Thyroid gland (tissue), 4 donors: ENCODE measurements at regions not wholly inside any gene's neighbourhood (a gene's known extent, or its start where the extent isn't known, plus 50 kb on each side); places are given as distances from the start of the nearest gene placed in this dataset.

Source experiments
- DNase-seq, 2 donors: peaks; one replicate each; pipeline ENCODE4 v3.0.0-alpha.2; 2019
- H3K27ac ChIP-seq, 3 donors: fragments of 200-600 bp; sonication (generic); 1 replicate in 2 of 3; 2 replicates in 1 of 3; pipeline ENCODE4 v1.5.1; 2016 to 2019; ENCODE audit warnings: mild to moderate bottlenecking in 1 of 3, moderate library complexity in 1 of 3
- H3K27me3 ChIP-seq: fragments of 200-600 bp; sonication (generic); one replicate; pipeline ENCODE4 v1.5.1; 2019
- H3K36me3 ChIP-seq, 2 donors: fragments of 200-600 bp; sonication (generic); one replicate each; pipeline ENCODE4 v1.5.1; 2016 to 2019
- H3K4me1 ChIP-seq, 2 donors: fragments of 200-600 bp; sonication (generic); one replicate each; pipeline ENCODE4 v1.5.1; 2017 to 2019
- H3K4me3 ChIP-seq, 3 donors: fragments of 200-600 bp; sonication (generic); replicated peaks in 1 of 3; 1 replicate in 2 of 3; 2 replicates in 1 of 3; pipeline ENCODE4 v1.5.1; 2016; ENCODE audit warnings: mild to moderate bottlenecking in 1 of 3
- H3K9me3 ChIP-seq: fragments of 200-600 bp; sonication (generic); one replicate; pipeline ENCODE4 v1.5.1; 2017
- POLR2A ChIP-seq, 2 donors: fragments of 450-650 bp; IDR thresholded peaks; one replicate each; pipeline ENCODE4 v1.6.1; 2017; ENCODE audit warnings: antibody characterized with exemption in 2 of 2, mild to moderate bottlenecking in 2 of 2, moderate library complexity in 1 of 2
- WGBS, 2 donors: methylation state at CpG; one replicate each; pipeline ENCODE4 v1.1.5; 2017; 5-methylcytosine and 5-hydroxymethylcytosine counted together
- intact Hi-C: fragments of 100-400 bp; cut with DNase I; formaldehyde crosslinking; loops from one replicate; pipeline ENCODE4 v1.15.1; 2023
- TF ChIP-seq, protein P1 (sequence below), 6 experiments: fragments of 200-600 bp in 3 of 6; fragments of 450-650 bp in 3 of 6; sonication (generic) in 3 of 6; IDR thresholded peaks; one replicate each; pipeline ENCODE4 v1.5.1; 2016 to 2019; ENCODE audit warnings: antibody characterized with exemption in 6 of 6, mild to moderate bottlenecking in 2 of 6, inconsistent platforms in 1 of 6, moderate library complexity in 1 of 6

DNA sequence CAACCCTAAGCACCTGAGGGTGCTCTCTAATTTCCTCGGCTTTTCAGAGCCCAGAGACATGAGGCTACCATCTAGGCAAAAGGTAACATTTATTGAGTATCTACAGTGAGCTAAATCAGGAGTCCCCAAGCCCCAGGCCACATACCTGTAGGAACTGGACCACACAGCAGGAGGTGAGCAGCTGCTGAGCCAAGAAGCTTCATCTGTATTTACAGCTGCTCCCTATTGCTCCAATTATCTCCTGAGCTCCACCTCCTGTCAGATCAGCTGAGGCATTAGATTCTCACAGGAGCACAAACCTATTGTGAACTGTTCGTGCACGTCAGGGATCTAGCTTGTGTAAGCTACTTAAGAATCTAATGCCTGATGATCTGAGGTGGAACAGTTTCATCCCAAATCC lies 70.2 kb downstream of the RND3 start:
- WGBS, 2 donors, result 88 to 95% methylated on average over 3 of the region's 3 CpGs
- no peaks in the 10 kb centered on the region for H3K27me3 ChIP-seq
- TF ChIP-seq POLR2A (IDR thresholded peaks at IDR 0.05), result no peak
- H3K4me3 ChIP-seq, result no peak overlapping the region
- DNase-seq, result no peak
- H3K36me3 ChIP-seq, result no peaks in the 10 kb centered on the region
- H3K27ac ChIP-seq, result no peak overlapping the region
- no peaks in the 10 kb centered on the region for H3K9me3 ChIP-seq
- intact Hi-C loops, result no loop called here
- no peaks in the 10 kb centered on the region for H3K4me1 ChIP-seq

DNA sequence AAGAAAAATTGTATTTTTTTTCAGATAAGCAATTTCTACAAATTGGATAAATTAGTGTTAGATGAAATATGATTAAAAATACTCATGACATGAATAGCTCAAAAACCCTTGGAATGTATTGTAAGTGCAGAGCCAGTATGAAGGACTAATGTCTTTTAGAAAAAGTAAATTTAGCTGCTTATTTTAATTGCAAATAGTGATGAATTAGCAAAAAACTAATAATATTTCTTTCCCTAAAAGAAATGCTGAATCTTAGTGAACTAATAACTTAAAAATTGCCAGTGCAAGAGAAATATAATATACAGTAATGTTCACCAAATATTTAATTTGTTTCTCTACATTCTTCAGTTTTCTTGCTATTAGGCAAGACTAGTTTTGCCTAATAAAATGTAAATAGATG lies 72.4 kb downstream of the RND3 start:
- no peak overlapping the region for H3K4me3 ChIP-seq
- H3K27me3 ChIP-seq, result no peaks in the 10 kb centered on the region
- intact Hi-C loops, result no loop called here
- peaks cover 5 to 9% of the 10 kb centered on the region in 2 donors for H3K4me1 ChIP-seq
- TF ChIP-seq POLR2A (IDR thresholded peaks at IDR 0.05), result no peak
- TF ChIP-seq, protein P1, sequence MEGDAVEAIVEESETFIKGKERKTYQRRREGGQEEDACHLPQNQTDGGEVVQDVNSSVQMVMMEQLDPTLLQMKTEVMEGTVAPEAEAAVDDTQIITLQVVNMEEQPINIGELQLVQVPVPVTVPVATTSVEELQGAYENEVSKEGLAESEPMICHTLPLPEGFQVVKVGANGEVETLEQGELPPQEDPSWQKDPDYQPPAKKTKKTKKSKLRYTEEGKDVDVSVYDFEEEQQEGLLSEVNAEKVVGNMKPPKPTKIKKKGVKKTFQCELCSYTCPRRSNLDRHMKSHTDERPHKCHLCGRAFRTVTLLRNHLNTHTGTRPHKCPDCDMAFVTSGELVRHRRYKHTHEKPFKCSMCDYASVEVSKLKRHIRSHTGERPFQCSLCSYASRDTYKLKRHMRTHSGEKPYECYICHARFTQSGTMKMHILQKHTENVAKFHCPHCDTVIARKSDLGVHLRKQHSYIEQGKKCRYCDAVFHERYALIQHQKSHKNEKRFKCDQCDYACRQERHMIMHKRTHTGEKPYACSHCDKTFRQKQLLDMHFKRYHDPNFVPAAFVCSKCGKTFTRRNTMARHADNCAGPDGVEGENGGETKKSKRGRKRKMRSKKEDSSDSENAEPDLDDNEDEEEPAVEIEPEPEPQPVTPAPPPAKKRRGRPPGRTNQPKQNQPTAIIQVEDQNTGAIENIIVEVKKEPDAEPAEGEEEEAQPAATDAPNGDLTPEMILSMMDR (IDR thresholded peaks at IDR 0.05), result no peak
- no peak for DNase-seq
- no peaks in the 10 kb centered on the region for H3K36me3 ChIP-seq
- no peak overlapping the region for H3K27ac ChIP-seq
- no peaks in the 10 kb centered on the region for H3K9me3 ChIP-seq

- Histone ChIP-seq H3K36me3 (no peaks in the 10 kb centered on the region), H3K4me1 (peaks cover 5 to 9% of the 10 kb centered on the region in 2 donors), H3K27me3 (no peaks in the 10 kb centered on the region), H3K4me3 (no peak overlapping the region), H3K9me3 (no peaks in the 10 kb centered on the region), H3K27ac (no peak overlapping the region)
- TF ChIP-seq, protein P1 (IDR thresholded peaks at IDR 0.05), result no peak
- no peak for TF ChIP-seq POLR2A (IDR thresholded peaks at IDR 0.05)
- intact Hi-C loops, result no loop called here
- WGBS, 2 donors, result 73 to 75% methylated on average over 2 of the region's 2 CpGs
- DNase-seq, result no peak
Observed at GRCh38 chr2:150413910-150414309, 73.6 kb downstream of the RND3 start.

DNA sequence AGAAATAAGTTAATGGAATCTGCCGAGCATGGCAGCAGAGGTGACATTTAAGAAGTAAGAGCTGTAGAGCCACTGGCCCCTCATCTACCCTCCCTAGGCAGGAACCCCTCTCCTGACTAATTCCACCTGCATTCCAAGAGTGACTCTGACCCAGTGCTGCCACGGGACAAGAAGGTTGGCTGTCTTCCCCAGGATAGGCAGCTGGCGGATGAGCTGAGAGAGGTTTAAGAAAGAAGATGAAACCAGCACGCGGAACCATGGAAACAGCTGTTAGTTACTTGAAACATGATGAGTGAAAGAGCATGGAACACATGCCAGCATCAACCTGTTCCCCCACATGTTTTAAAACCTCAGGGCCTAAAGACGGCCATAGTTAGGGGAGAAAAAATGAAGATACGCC lies 74.1 kb downstream of the RND3 start:
- no peak overlapping the region for H3K27ac ChIP-seq
- H3K4me1 ChIP-seq, result peaks cover 5 to 9% of the 10 kb centered on the region in 2 donors
- intact Hi-C loops, result no loop called here
- H3K4me3 ChIP-seq, result no peak overlapping the region
- no peaks in the 10 kb centered on the region for H3K27me3 ChIP-seq
- TF ChIP-seq, protein P1 (IDR thresholded peaks at IDR 0.05), result no peak
- TF ChIP-seq POLR2A (IDR thresholded peaks at IDR 0.05), result no peak
- no peaks in the 10 kb centered on the region for H3K9me3 ChIP-seq
- DNase-seq, result no peak
- no peaks in the 10 kb centered on the region for H3K36me3 ChIP-seq
- WGBS, 2 donors, result 94 to 95% methylated on average over 7 of the region's 7 CpGs

DNA sequence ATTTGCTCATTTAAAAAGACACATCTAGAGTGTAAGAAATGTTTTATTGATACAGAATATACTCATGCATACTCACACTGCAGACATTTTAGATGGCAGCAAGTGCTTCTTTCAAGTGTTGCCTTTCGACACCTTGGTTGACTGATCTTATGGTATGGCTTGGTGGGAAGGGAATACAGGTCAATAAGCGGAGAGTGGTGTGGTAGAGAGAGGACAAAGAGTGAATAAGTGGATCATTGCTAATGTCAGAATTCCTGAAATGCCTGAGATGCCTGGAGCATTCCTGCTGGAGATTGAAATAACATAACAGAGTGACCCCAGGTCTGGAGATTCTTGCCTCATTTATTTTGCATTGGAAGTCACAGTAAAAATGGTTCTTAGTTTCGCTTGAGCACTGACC lies 76.7 kb downstream of the RND3 start:
- peak in 1 of 2 donors; percentile 7 for DNase-seq
- Histone ChIP-seq H3K9me3 (no peaks in the 10 kb centered on the region), H3K4me1 (peaks cover 5 to 9% of the 10 kb centered on the region in 2 donors), H3K36me3 (no peaks in the 10 kb centered on the region), H3K4me3 (no peak overlapping the region), H3K27ac (no peak overlapping the region), H3K27me3 (no peaks in the 10 kb centered on the region)
- TF ChIP-seq, protein P1 (IDR thresholded peaks at IDR 0.05), result no peak
- TF ChIP-seq POLR2A (IDR thresholded peaks at IDR 0.05), result no peak
- WGBS, 2 donors, result 49 to 51% methylated on average over 3 of the region's 3 CpGs
- intact Hi-C loops, result no loop called here

DNA sequence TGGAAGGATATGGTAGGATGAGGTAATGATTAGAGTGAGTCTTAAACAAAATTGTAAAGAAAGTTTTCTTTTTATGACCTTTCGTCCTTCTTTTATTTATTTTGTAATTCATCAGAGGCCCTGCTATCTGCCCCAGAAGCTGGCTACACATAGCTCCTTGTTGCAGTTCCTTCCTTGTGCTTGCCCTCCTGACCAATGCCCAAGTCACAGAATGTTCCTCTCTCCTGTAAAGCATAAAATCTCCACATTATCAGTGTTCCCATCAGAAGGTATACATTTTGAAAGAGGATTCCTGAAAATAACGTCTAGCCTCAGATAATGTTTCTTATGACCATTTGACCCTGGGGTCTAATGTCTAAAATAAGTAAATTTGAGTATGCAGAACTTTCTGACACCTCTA lies 78.3 kb downstream of the RND3 start:
- no peak for TF ChIP-seq POLR2A (IDR thresholded peaks at IDR 0.05)
- TF ChIP-seq, protein P1 (IDR thresholded peaks at IDR 0.05), result no peak
- H3K27me3 ChIP-seq, result no peaks in the 10 kb centered on the region
- DNase-seq, result no peak
- no peaks in the 10 kb centered on the region for H3K9me3 ChIP-seq
- peaks cover 5 to 9% of the 10 kb centered on the region in 2 donors for H3K4me1 ChIP-seq
- intact Hi-C loops, result no loop called here
- 62 to 71% methylated on average over 2 of the region's 2 CpGs for WGBS, 2 donors
- no peaks in the 10 kb centered on the region for H3K36me3 ChIP-seq
- H3K27ac ChIP-seq, result no peak overlapping the region
- no peak overlapping the region for H3K4me3 ChIP-seq
